ENCODE measurements at regions not wholly inside any gene's neighbourhood (a gene's known extent, or its start where the extent isn't known, plus 50 kb on each side); places are given as distances from the start of the nearest gene placed in this dataset.

DNA sequence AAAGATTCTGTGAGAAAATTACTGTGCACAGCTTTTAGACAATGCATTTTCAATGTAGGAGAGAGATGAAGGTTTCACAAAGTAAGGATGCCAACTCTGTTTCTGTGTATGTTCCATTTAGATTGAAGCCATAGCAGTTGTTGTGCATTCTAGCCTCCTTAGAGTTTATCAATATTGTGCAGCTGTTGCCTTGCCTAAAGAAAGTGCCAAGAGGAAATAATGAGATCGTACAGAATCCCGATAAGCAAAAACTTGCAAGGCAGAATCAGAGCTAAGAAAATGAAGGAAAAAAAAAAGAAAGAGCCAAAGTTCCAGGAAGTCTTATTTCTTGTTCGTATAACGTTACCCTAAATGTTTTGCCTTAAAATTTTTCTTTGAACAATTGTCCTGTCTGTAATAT, 965.0 kb downstream of the DCDC2C start:
- no peak for TF ChIP-seq SUZ12 (IDR thresholded peaks at IDR 0.05; ENCODE audit: extremely low read depth, insufficient read depth, insufficient read length)
- TF ChIP-seq YY1 (IDR thresholded peaks at IDR 0.05; ENCODE audit: insufficient read depth, insufficient read length), result no peak
